Amniotic stem cell (primary cell): ENCODE measurements at regions not wholly inside any gene's neighbourhood (a gene's known extent, or its start where the extent isn't known, plus 50 kb on each side); places are given as distances from the start of the nearest gene placed in this dataset.
A peak's percentile ranks its signal among the peaks of the same experiment; 100 is the strongest.
"Not testable (repeated sequence)": the region's sequence is repeated elsewhere in the genome, so short reads cannot be mapped to it uniquely, and the experiment has no call there.

Experiments used
- DNase-seq: peaks from one replicate; lab custom pipeline; 2025; lab: John Stamatoyannopoulos, UW

- no peak for DNase-seq
These were observed 1047.2 kb downstream of the ROBO2 start for GRCh38 chr3:78087134-78087533.

GRCh38 chr3:78088006-78088405 is 1048.1 kb downstream of the ROBO2 start:
- no peak for DNase-seq

GRCh38 chr3:78090382-78090781 is 1050.5 kb downstream of the ROBO2 start:
- no peak for DNase-seq

GRCh38 chr3:78091478-78092119 is 1051.7 kb downstream of the ROBO2 start:
- DNase-seq: no peak

GRCh38 chr3:78092574-78092973 is 1052.7 kb downstream of the ROBO2 start:
- not testable (repeated sequence) for DNase-seq

GRCh38 chr3:78096488-78097255 is 1056.8 kb downstream of the ROBO2 start:
- no peak for DNase-seq

- DNase-seq: no peak
These were observed 1058.5 kb downstream of the ROBO2 start for GRCh38 chr3:78098367-78098766.

DNA sequence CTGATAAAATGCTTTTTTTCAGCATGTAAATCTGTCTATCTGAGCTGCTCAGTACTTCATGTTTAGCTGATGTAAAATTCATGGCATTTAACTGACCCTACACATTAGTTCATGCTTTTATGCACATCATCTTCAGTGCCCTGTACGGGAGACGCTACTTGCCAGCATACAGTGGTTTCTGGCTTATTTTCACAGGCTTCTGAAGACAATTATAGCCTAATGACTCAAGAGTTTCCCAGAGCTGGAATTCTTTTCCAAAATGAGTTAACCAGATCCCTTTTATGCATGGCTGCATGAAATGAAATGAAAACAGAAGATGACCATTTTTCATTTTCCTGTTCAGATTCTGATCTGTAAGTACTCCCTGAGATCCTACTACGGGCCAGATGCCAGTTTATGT is 1061.5 kb downstream of the ROBO2 start:
- DNase-seq: peak; percentile 56

DNA sequence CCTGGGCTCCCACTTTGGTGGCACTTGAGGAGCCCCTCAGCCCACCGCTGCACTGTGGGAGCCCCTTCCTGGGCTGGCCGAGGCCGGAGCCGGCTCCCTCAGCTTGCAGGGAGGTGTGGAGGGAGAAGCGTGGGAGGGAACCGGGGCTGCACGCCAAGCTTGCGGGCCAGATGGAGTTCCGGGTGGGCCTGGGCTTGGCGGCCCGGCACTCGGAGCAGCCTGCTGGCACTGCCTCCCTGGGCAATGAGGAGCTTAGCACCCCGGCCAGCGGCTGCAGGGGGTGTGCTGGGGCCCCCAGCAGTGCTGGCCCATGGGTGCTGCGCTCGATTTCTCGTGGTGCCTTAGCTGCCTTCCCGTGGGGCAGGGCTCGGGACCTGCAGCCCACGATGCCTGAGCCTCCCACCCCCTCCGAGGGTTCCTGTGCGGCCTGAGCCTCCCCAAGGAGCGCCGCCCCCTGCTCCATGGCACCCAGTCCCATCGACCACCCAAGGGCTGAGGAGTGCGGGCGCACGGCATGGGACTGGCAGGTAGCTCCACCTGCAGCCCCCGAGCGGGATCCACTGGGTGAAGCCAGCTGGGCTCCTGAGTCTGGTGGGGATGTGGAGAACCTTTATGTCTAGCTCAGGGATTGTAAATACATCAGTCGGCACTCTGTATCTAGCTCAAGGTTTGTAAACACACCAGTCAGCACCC is 1068.5 kb downstream of the ROBO2 start:
- DNase-seq: not testable (repeated sequence)

DNA sequence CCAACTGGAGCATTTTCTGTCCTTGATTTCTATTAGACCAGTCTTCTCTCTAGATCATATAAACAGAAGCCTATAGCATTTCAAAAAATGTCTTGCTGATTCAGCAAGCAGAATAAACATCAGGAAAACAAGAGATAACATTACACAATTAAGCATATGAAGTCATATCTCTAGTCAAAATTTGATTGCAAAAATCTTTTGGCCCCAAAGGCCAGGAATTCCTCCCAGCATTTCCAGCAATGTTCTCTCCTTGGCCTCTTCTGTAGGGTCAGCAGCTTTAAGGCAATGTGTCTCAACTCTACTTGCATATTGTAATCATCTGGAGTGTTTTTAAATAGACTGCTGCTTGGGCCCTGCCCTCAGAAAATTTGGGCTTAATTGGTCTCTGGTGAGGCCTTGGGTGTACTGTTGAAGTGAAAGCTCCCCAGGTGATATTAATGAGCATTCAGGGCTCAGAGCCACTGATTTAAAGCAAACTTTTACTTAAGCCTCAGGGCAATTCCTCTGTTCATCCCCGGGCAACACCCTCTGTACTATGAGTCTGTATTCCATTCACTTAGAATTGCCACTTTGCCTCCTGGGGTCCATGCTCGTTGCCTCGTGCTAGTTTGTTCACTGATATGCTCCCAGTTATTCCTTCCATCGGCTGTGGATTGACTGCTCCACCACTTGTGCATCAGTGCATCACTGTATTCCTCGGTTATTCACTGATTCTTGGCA is 1072.6 kb downstream of the ROBO2 start:
- no peak for DNase-seq

DNA sequence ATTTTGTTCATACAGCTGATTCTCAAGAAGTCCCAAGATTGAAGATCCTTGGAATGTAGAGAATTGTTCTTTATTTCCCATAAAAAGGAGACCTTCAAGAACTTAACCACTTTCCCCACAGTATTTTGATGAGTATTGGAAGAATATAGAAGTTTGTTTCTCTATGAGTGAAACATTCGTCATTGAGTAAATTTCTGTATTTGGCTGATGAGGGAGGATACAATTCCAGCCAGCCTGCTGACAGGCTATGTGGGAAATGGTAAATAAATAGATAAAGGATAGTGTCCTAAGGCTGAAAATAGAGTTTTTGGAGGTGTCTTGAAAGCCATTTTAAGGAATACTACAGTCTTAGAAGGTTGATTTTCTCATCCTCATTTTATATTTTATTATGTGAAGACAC is 1076.1 kb downstream of the ROBO2 start:
- no peak for DNase-seq

GRCh38 chr3:78116874-78117273 is 1077.0 kb downstream of the ROBO2 start:
- DNase-seq: no peak

- no peak for DNase-seq
These were observed 1083.2 kb downstream of the ROBO2 start for GRCh38 chr3:78123058-78123457.

DNA sequence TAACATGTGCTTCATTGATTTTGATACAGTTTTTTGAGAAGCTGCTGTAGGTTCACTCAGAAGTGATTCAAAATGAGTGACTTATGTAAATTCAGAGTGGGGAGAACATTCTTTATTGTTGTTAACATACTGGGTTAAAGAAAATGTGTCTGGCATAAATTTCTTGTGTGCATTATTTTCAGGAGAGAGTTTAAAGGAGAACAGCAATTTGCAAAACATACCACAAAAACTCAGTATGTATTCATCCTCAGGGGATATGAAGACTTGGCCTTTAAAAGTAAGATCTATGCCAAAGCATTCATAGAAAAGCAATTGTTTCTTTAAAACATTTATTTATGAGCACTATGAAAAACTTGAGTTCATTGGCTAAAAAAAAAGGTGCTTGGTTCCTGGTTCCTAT is 1089.8 kb downstream of the ROBO2 start:
- DNase-seq: no peak

GRCh38 chr3:78130741-78131290 is 1090.9 kb downstream of the ROBO2 start:
- no peak for DNase-seq

GRCh38 chr3:78134496-78134895 is 1094.6 kb downstream of the ROBO2 start:
- DNase-seq: no peak

DNA sequence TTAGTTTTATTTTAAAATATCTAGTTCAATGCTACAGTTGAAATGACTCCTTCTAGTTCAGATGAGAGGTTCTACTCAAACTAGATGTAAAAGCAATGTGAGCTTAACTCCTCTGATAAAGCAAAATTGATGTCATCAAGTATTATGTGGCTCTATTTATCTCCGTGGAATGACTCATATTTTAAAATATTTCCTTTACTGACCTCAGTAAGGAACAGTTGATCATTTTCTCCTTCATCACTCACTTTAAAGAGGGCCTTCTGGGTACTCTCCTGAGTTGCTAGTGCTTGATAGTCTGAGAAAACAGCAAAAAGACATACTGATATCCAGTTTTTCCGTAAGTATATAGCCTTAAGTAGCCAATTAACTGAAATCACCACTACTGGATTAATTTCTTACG is 1099.3 kb downstream of the ROBO2 start:
- DNase-seq: no peak

DNA sequence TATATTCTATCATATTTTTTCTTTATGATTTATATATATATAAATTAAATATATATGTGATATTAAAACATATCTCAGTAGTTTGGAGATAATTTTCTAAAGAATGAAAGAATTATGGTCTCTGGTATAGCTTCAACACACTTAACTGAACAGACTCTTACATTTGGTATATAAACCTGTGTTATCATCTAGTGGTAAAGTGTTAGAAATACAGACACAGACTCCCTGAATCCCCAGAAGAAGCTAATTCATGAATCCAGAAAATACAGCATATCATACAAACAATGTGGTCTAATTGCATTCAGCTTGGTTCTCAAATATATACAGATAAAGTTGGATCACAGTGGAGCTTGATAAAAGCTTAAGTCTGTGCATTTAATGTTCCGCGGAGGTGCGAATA is 1100.4 kb downstream of the ROBO2 start:
- no peak for DNase-seq

DNA sequence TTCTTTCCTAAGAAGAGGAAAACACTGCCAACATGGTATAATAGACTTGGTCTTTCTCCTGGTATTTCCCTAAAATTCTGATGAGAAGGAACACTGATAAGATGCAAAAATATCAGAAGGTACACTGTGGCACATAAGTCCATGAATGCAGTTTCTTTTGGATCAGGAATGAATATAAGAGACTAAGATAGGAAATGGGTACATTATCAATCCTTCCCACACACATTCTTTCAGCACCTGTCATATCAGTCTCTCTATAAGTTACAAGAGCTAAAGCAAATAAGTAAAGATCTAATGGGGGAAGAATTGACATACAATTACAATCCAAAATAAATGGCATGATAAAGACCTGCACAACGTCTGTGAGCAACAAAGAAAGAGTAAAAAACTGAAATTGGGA is 1101.0 kb downstream of the ROBO2 start:
- no peak for DNase-seq

DNA sequence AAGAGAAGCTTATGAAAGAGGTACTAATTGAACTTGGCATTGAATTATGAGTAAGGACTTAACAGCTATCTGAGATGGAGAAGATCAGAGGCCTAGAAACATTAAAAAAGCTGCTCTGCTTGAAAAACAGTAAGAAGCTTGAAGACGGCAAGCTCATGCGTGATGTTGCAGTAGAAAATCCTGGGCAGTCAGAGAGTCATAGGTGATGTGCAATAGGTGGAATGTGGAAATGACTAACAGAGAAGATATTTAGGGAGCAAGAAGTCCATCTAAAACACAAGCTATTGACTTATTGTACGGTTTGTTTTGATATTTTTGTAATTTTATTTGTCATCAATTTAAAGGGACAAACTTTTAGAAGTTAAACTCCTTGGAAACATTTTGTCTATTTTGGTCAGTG is 1101.4 kb downstream of the ROBO2 start:
- no peak for DNase-seq

DNA sequence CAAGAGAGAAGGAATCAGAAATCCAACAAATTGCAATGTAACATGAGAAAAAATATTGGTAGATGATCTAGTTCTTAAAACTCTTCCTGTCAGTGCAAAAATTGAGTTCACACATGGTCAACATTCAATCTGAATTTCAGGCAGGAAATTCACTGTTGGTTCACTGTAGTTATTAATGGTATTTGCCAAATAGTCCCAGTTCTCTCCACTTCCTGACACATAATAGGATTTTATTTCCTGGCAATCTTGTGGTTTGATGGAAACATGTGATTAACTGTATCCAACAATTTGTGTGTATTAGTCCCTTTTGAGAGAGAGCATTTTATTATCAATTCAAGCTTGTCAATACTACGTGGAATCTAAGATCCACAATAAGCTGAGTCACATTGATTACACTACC is 1103.1 kb downstream of the ROBO2 start:
- DNase-seq: no peak
